Left lung (tissue), 4 donors: ENCODE measurements at regions not wholly inside any gene's neighbourhood (a gene's known extent, or its start where the extent isn't known, plus 50 kb on each side); places are given as distances from the start of the nearest gene placed in this dataset.
A peak's percentile ranks its signal among the peaks of the same experiment; 100 is the strongest.

Experiments
- ATAC-seq: fragments of 200-7000 bp; cut with Tn5 transposase; one replicate; pipeline ENCODE4 v1.9.1; 2020; ENCODE audit warnings: moderate library complexity
- DNase-seq, 4 donors: peaks; one replicate each; pipeline ENCODE4 v3.0.0-alpha.2; 2013 to 2020
- H3K27ac ChIP-seq, 2 donors: fragments of 200-600 bp; sonication (generic) in 1 of 2; one replicate each; pipeline versions ENCODE4 v1.5.0 to v1.8.0; 2020 to 2021
- H3K27me3 ChIP-seq, 2 donors: fragments of 200-600 bp; sonication (generic) in 1 of 2; one replicate each; pipeline versions ENCODE4 v1.5.0 to v1.8.0; 2020 to 2021
- H3K36me3 ChIP-seq, 2 donors: fragments of 200-600 bp; sonication (generic) in 1 of 2; one replicate each; pipeline versions ENCODE4 v1.5.0 to v1.8.0; 2020 to 2021
- H3K4me1 ChIP-seq, 2 donors: fragments of 200-600 bp; one replicate each; pipeline ENCODE4 v1.8.0; 2021
- H3K4me3 ChIP-seq, 2 donors: fragments of 200-600 bp; sonication (generic) in 1 of 2; one replicate each; pipeline versions ENCODE4 v1.5.0 to v1.8.0; 2020 to 2021; ENCODE audit warnings: mild to moderate bottlenecking in 1 of 2
- H3K9me3 ChIP-seq, 2 donors: fragments of 200-600 bp; sonication (generic) in 1 of 2; one replicate each; pipeline versions ENCODE4 v1.5.0 to v1.8.0; 2020 to 2021
- CTCF ChIP-seq, 2 donors: fragments of 200-600 bp; sonication (generic) in 1 of 2; IDR thresholded peaks; one replicate each; pipeline versions ENCODE4 v1.5.0 to v1.8.0; 2021; ENCODE audit warnings: antibody characterized with exemption in 2 of 2
- intact Hi-C, 2 donors: fragments of 100-400 bp; cut with DNase I; formaldehyde crosslinking; loops; one replicate each; pipeline versions ENCODE4 v1.11.2 to v1.14.2; 2022
- donor health status: DM: no; HTN: yes; CAD: no.
- donor health status: DM: no; HTN: no; CAD: no.

- Histone ChIP-seq H3K9me3 (no peaks in the 10 kb centered on the region), H3K4me1 (peaks cover 0 to 5% of the 10 kb centered on the region in 2 donors), H3K27ac (no peak overlapping the region), H3K4me3 (peak overlapping the region in 1 of 2 donors; percentile 17), H3K36me3 (no peaks in the 10 kb centered on the region), H3K27me3 (peaks cover 0 to 26% of the 10 kb centered on the region in 2 donors)
- intact Hi-C loops, result no loop called here
- no peak for TF ChIP-seq CTCF (IDR thresholded peaks at IDR 0.05)
- ATAC-seq (no peak), DNase-seq (no peak)
Measured at GRCh38 chr19:5229778-5230335, 110.8 kb downstream of the PTPRS start.

- peaks cover 0 to 26% of the 10 kb centered on the region in 2 donors for H3K27me3 ChIP-seq
- peak overlapping the region in 1 of 2 donors; percentile 17 for H3K4me3 ChIP-seq
- DNase-seq, result no peak
- H3K27ac ChIP-seq, result no peak overlapping the region
- H3K4me1 ChIP-seq, result peaks cover 0 to 5% of the 10 kb centered on the region in 2 donors
- peak; percentile 83 for ATAC-seq
- TF ChIP-seq CTCF (IDR thresholded peaks at IDR 0.05), result no peak
- H3K36me3 ChIP-seq, result no peaks in the 10 kb centered on the region
- intact Hi-C loops, result no loop called here
- H3K9me3 ChIP-seq, result no peaks in the 10 kb centered on the region
Measured at GRCh38 chr19:5228932-5229777, 111.5 kb downstream of the PTPRS start.

- TF ChIP-seq CTCF (IDR thresholded peaks at IDR 0.05), result no peak
- intact Hi-C loops, result no loop called here
- Histone ChIP-seq H3K4me3 (no peak overlapping the region), H3K4me1 (peaks cover 0 to 5% of the 10 kb centered on the region in 2 donors), H3K9me3 (no peaks in the 10 kb centered on the region), H3K36me3 (no peaks in the 10 kb centered on the region), H3K27ac (no peak overlapping the region), H3K27me3 (peaks cover 0 to 26% of the 10 kb centered on the region in 2 donors)
- ATAC-seq (no peak), DNase-seq (no peak)
Measured at GRCh38 chr19:5228490-5228889, 112.1 kb downstream of the PTPRS start.

GRCh38 chr19:5225486-5226345, 114.9 kb downstream of the PTPRS start:
- Histone ChIP-seq H3K4me1 (peaks cover 0 to 5% of the 10 kb centered on the region in 2 donors), H3K9me3 (no peaks in the 10 kb centered on the region), H3K27me3 (peaks cover 0 to 26% of the 10 kb centered on the region in 2 donors), H3K36me3 (peaks cover 0 to 9% of the 10 kb centered on the region in 2 donors), H3K27ac (no peak overlapping the region), H3K4me3 (no peak overlapping the region)
- DNase-seq, result no peak
- no peak for TF ChIP-seq CTCF (IDR thresholded peaks at IDR 0.05)
- ATAC-seq, result no peak
- intact Hi-C loops, result no loop called here
